H1 (cell line): ENCODE measurements at regions not wholly inside any gene's neighbourhood (a gene's known extent, or its start where the extent isn't known, plus 50 kb on each side); places are given as distances from the start of the nearest gene placed in this dataset.

Experiments
- FOSL1 ChIP-seq: IDR thresholded peaks from 2 replicates; pipeline ENCODE4 v1.6.1; 2011; ENCODE audit warnings: mild to moderate bottlenecking, low read depth, low read length, moderate library complexity; ENCODE audit not compliant: insufficient read depth
- RAD21 ChIP-seq, 2 experiments: IDR thresholded peaks in 1 of 2; conservative IDR thresholded peaks in 1 of 2; 2 replicates each; pipeline ENCODE4 v1.6.1; 2011; ENCODE audit warnings: low read depth in 2 of 2, low read length in 2 of 2, improper control_type of control experiment in 1 of 2, inconsistent platforms in 1 of 2, mild to moderate bottlenecking in 1 of 2, moderate library complexity in 1 of 2
- TBP ChIP-seq: IDR thresholded peaks from 2 replicates; pipeline ENCODE4 v1.6.1; 2011; ENCODE audit warnings: low read depth, low read length, improper control_type of control experiment

- no peak for TF ChIP-seq TBP
- no peak for TF ChIP-seq RAD21 (IDR thresholded peaks at IDR 0.05 in 1 of 2, conservative IDR thresholded peaks at IDR 0.05 in 1 of 2; ENCODE audit: low read depth in 2 of 2, low read length in 2 of 2)
- no peak for TF ChIP-seq FOSL1
- TF ChIP-seq, all 59 proteins: peak for 0
Observed at GRCh38 chr2:191537921-191538320, 140.0 kb upstream of the NABP1 start (continued).
